ENCODE measurements at regions not wholly inside any gene's neighbourhood (a gene's known extent, or its start where the extent isn't known, plus 50 kb on each side); places are given as distances from the start of the nearest gene placed in this dataset.
"Not testable (repeated sequence)": the region's sequence is repeated elsewhere in the genome, so short reads cannot be mapped to it uniquely, and the experiment has no call there.

- Mint-ChIP-seq H3K4me1 (ENCODE audit: low read depth) (no peaks in the 10 kb centered on the region), H3K27me3 (ENCODE audit: insufficient read depth) (peaks cover 1% of the 10 kb centered on the region; the same call in 1 of the 2 replicates), H3K36me3 (ENCODE audit: low read depth) (no peaks in the 10 kb centered on the region), H3K27ac (no peak overlapping the region), H3K9me3 (no peaks in the 10 kb centered on the region), H3K4me3 (no peak overlapping the region)
- TF ChIP-seq CTCF (IDR thresholded peaks at IDR 0.05), result no peak
- DNase-seq, result no peak
Measured at GRCh38 chr4:79598801-79599200, 190.8 kb upstream of the GK2 start.

GRCh38 chr4:79598214-79598613 lies 190.2 kb upstream of the GK2 start:
- DNase-seq, result no peak
- H3K4me3 Mint-ChIP-seq, result no peak overlapping the region
- no peaks in the 10 kb centered on the region for H3K9me3 Mint-ChIP-seq
- no peaks in the 10 kb centered on the region for H3K36me3 Mint-ChIP-seq (ENCODE audit: low read depth)
- H3K27ac Mint-ChIP-seq, result no peak overlapping the region
- no peak for TF ChIP-seq CTCF (IDR thresholded peaks at IDR 0.05)
- H3K27me3 Mint-ChIP-seq (ENCODE audit: insufficient read depth), result peaks cover 1% of the 10 kb centered on the region; the same call in 1 of the 2 replicates
- H3K4me1 Mint-ChIP-seq (ENCODE audit: low read depth), result no peaks in the 10 kb centered on the region

GRCh38 chr4:79597266-79597665 lies 189.2 kb upstream of the GK2 start:
- no peak for TF ChIP-seq CTCF (IDR thresholded peaks at IDR 0.05)
- H3K27me3 Mint-ChIP-seq (ENCODE audit: insufficient read depth), result peaks cover 1% of the 10 kb centered on the region; the same call in 1 of the 2 replicates
- no peaks in the 10 kb centered on the region for H3K36me3 Mint-ChIP-seq (ENCODE audit: low read depth)
- H3K9me3 Mint-ChIP-seq, result no peaks in the 10 kb centered on the region
- no peaks in the 10 kb centered on the region for H3K4me1 Mint-ChIP-seq (ENCODE audit: low read depth)
- no peak overlapping the region for H3K27ac Mint-ChIP-seq
- DNase-seq, result no peak
- no peak overlapping the region for H3K4me3 Mint-ChIP-seq

- not testable (repeated sequence) for H3K36me3 Mint-ChIP-seq (ENCODE audit: low read depth); H3K27ac Mint-ChIP-seq; H3K27me3 Mint-ChIP-seq (ENCODE audit: insufficient read depth); H3K9me3 Mint-ChIP-seq; H3K4me3 Mint-ChIP-seq; DNase-seq; H3K4me1 Mint-ChIP-seq (ENCODE audit: low read depth)
Measured at GRCh38 chr4:79592218-79592617, 184.2 kb upstream of the GK2 start.

- no peak for DNase-seq
Measured at GRCh38 chr4:79588679-79589078, 180.7 kb upstream of the GK2 start.

GRCh38 chr4:79587207-79587606 lies 179.2 kb upstream of the GK2 start:
- not testable (repeated sequence) for H3K9me3 Mint-ChIP-seq; H3K36me3 Mint-ChIP-seq (ENCODE audit: low read depth); H3K4me1 Mint-ChIP-seq (ENCODE audit: low read depth); H3K27me3 Mint-ChIP-seq (ENCODE audit: insufficient read depth); DNase-seq; H3K4me3 Mint-ChIP-seq; H3K27ac Mint-ChIP-seq

More at GRCh38 chr4:79588679-79589078, 180.7 kb upstream of the GK2 start:
- no peak overlapping the region for H3K4me3 Mint-ChIP-seq
- no peaks in the 10 kb centered on the region for H3K36me3 Mint-ChIP-seq (ENCODE audit: low read depth)
- H3K9me3 Mint-ChIP-seq, result no peaks in the 10 kb centered on the region
- no peaks in the 10 kb centered on the region for H3K27me3 Mint-ChIP-seq (ENCODE audit: insufficient read depth)
- no peak overlapping the region for H3K27ac Mint-ChIP-seq
- no peaks in the 10 kb centered on the region for H3K4me1 Mint-ChIP-seq (ENCODE audit: low read depth)
- no peak for TF ChIP-seq CTCF (IDR thresholded peaks at IDR 0.05)

GRCh38 chr4:79585834-79586233 lies 177.8 kb upstream of the GK2 start:
- Mint-ChIP-seq H3K27me3 (ENCODE audit: insufficient read depth) (no peaks in the 10 kb centered on the region), H3K4me1 (ENCODE audit: low read depth) (no peaks in the 10 kb centered on the region), H3K36me3 (ENCODE audit: low read depth) (no peaks in the 10 kb centered on the region), H3K4me3 (no peak overlapping the region), H3K9me3 (no peaks in the 10 kb centered on the region), H3K27ac (no peak overlapping the region)
- DNase-seq, result no peak
- no peak for TF ChIP-seq CTCF (IDR thresholded peaks at IDR 0.05)
